ENCODE measurements at regions not wholly inside any gene's neighbourhood (a gene's known extent, or its start where the extent isn't known, plus 50 kb on each side); places are given as distances from the start of the nearest gene placed in this dataset.

DNA sequence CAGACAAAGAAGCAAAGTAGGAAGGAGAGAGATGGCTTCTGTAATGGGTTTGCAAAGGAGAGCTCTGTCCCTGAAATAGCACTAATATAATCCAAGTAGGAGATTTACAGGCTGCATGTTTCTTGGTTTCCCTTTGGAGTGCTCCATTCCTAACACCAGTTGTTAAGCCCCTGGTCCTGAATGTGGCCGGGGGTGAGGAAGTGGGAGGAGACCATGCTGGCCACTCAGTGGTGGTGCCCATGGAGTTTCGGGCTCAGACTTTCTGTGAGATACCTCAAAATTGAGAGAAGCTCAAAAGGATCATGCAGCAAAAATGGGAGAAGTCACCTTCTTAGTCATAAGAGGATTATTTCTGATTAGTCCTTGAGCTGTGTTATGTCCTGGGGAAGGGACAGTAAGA lies 88.5 kb downstream of the DAD1 start:
- TF ChIP-seq POLR2A (IDR thresholded peaks at IDR 0.05; ENCODE audit: low read length) (no peak), KDM1A (IDR thresholded peaks at IDR 0.05; ENCODE audit: low read depth) (no peak), HDAC2 (IDR thresholded peaks at IDR 0.05) (no peak), NFE2L2 (conservative IDR thresholded peaks at IDR 0.05; ENCODE audit: low read length) (no peak), CEBPB (IDR thresholded peaks at IDR 0.05) (no peak), JUN (IDR thresholded peaks at IDR 0.05) (no peak), MYC (IDR thresholded peaks at IDR 0.05; ENCODE audit: borderline replicate concordance, low read length) (no peak), SMC3 (IDR thresholded peaks at IDR 0.05) (no peak), PHF8 (IDR thresholded peaks at IDR 0.05; ENCODE audit: borderline replicate concordance, low read depth) (no peak), EP300 (IDR thresholded peaks at IDR 0.05) (no peak)
- TF ChIP-seq, protein P1, sequence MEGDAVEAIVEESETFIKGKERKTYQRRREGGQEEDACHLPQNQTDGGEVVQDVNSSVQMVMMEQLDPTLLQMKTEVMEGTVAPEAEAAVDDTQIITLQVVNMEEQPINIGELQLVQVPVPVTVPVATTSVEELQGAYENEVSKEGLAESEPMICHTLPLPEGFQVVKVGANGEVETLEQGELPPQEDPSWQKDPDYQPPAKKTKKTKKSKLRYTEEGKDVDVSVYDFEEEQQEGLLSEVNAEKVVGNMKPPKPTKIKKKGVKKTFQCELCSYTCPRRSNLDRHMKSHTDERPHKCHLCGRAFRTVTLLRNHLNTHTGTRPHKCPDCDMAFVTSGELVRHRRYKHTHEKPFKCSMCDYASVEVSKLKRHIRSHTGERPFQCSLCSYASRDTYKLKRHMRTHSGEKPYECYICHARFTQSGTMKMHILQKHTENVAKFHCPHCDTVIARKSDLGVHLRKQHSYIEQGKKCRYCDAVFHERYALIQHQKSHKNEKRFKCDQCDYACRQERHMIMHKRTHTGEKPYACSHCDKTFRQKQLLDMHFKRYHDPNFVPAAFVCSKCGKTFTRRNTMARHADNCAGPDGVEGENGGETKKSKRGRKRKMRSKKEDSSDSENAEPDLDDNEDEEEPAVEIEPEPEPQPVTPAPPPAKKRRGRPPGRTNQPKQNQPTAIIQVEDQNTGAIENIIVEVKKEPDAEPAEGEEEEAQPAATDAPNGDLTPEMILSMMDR (IDR thresholded peaks at IDR 0.05): no peak
- TF ChIP-seq, protein P2, sequence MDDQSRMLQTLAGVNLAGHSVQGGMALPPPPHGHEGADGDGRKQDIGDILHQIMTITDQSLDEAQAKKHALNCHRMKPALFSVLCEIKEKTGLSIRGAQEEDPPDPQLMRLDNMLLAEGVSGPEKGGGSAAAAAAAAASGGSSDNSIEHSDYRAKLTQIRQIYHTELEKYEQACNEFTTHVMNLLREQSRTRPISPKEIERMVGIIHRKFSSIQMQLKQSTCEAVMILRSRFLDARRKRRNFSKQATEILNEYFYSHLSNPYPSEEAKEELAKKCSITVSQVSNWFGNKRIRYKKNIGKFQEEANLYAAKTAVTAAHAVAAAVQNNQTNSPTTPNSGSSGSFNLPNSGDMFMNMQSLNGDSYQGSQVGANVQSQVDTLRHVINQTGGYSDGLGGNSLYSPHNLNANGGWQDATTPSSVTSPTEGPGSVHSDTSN (IDR thresholded peaks at IDR 0.05): no peak
- TF ChIP-seq, protein P3, sequence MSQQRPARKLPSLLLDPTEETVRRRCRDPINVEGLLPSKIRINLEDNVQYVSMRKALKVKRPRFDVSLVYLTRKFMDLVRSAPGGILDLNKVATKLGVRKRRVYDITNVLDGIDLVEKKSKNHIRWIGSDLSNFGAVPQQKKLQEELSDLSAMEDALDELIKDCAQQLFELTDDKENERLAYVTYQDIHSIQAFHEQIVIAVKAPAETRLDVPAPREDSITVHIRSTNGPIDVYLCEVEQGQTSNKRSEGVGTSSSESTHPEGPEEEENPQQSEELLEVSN (IDR thresholded peaks at IDR 0.05; ENCODE audit: borderline replicate concordance, low read depth): no peak
